GM12878 (cell line): ENCODE measurements at regions not wholly inside any gene's neighbourhood (a gene's known extent, or its start where the extent isn't known, plus 50 kb on each side); places are given as distances from the start of the nearest gene placed in this dataset.

Experiments
- ATAC-seq: fragments of 200-7000 bp; cut with Tn5 transposase; 3 replicates; pipeline ENCODE4 v1.9.1; 2020; ENCODE audit warnings: mild to moderate bottlenecking, moderate library complexity
- BruUV-seq: library from RNA; stranded (reverse); fragments of 400-500 nt; replicated peaks from 2 replicates; lab custom pipeline; 2021; lab: Mats Ljungman, UMichigan
- CTCF ChIA-PET: fragments of 300-600 bp; sonication (Branson Sonifier 250); formaldehyde crosslinking; extraction: SDS; loops from one replicate; lab custom pipeline; 2021; ENCODE audit warnings: inconsistent platforms; lab: Yijun Ruan, JAX
- POLR2A ChIA-PET: fragments of 350-600 bp; formaldehyde crosslinking; extraction: SDS; loops from one replicate; lab custom pipeline; 2021; ENCODE audit warnings: inconsistent platforms; lab: Charles Lee
- RAD21 ChIA-PET: fragments of 300-600 bp; sonication (Branson Sonifier 250); formaldehyde crosslinking; loops from one replicate; lab custom pipeline; 2023; ENCODE audit warnings: antibody characterized with exemption; ENCODE audit not compliant: unreplicated experiment; lab: Charles Lee
- SMC1A ChIA-PET: fragments of 300-600 bp; sonication (Branson Sonifier 250); formaldehyde crosslinking; loops from one replicate; lab custom pipeline; 2023; ENCODE audit not compliant: unreplicated experiment, uncharacterized antibody; lab: Charles Lee
- DNase-seq: peaks from one replicate; pipeline ENCODE4 v3.0.0-alpha.2; 2011; ENCODE audit warnings: low read depth, low spot score
- FAIRE-seq: peaks from 3 replicates; lab custom pipeline; 2011; peaks lifted over from hg19 to GRCh38; lab: Jason Lieb, UNC
- H2AFZ ChIP-seq: 2 replicates; pipeline ENCODE4 v1.6.0; 2011; ENCODE audit warnings: low read depth, low read length, control low read depth; ENCODE audit not compliant: control insufficient read depth
- H3K27ac ChIP-seq: 2 replicates; pipeline ENCODE4 v1.5.1; 2011; ENCODE audit warnings: control low read depth; ENCODE audit not compliant: control insufficient read depth, insufficient read depth
- H3K27me3 ChIP-seq, 2 experiments: replicated peaks in 1 of 2; 2 replicates each; pipeline versions ENCODE4 v1.6.0 to v1.6.1; 2011; ENCODE audit warnings: low read length in 1 of 2; ENCODE audit not compliant: control insufficient read depth in 2 of 2, insufficient read depth in 2 of 2
- H3K36me3 ChIP-seq, 2 experiments: 2 replicates each; pipeline ENCODE4 v1.5.1; 2011; ENCODE audit warnings: low read length in 1 of 2; ENCODE audit not compliant: control insufficient read depth in 2 of 2, insufficient read depth in 2 of 2
- H3K4me1 ChIP-seq: 2 replicates; pipeline ENCODE4 v1.6.1; 2011; ENCODE audit warnings: mild to moderate bottlenecking, low read length, moderate library complexity, mixed read lengths; ENCODE audit not compliant: control insufficient read depth, insufficient read depth
- H3K4me2 ChIP-seq: 2 replicates; pipeline ENCODE4 v1.6.0; 2011; ENCODE audit warnings: control low read depth; ENCODE audit not compliant: control insufficient read depth, insufficient read depth
- H3K4me3 ChIP-seq: fragments of 200-600 bp; sonication (generic); 2 replicates; pipeline ENCODE4 v1.5.1; 2016
- H3K79me2 ChIP-seq: 2 replicates; pipeline ENCODE4 v1.6.0; 2011; ENCODE audit warnings: low read length; ENCODE audit not compliant: control insufficient read depth, insufficient read depth
- H3K9ac ChIP-seq: 2 replicates; pipeline ENCODE4 v1.8.0; 2011; ENCODE audit warnings: low read length, control low read depth, mixed read lengths; ENCODE audit not compliant: control insufficient read depth, insufficient read depth
- H3K9me3 ChIP-seq: replicated peaks from 3 replicates; pipeline ENCODE4 v1.5.1; 2011; ENCODE audit warnings: mild to moderate bottlenecking, low read length; ENCODE audit not compliant: control insufficient read depth, insufficient read depth
- H4K20me1 ChIP-seq: 2 replicates; pipeline ENCODE4 v1.6.0; 2011; ENCODE audit not compliant: control insufficient read depth, insufficient read depth
- BACH1 ChIP-seq: fragments of 450-650 bp; IDR thresholded peaks from 2 replicates; pipeline ENCODE4 v1.6.1; 2017; ENCODE audit warnings: mild to moderate bottlenecking, borderline replicate concordance
- CEBPZ ChIP-seq: fragments of 150-350 bp; IDR thresholded peaks from 2 replicates; pipeline ENCODE4 v1.6.1; 2016; ENCODE audit warnings: low read depth, low read length
- CHD1 ChIP-seq: IDR thresholded peaks from 2 replicates; pipeline ENCODE4 v1.6.1; 2012; ENCODE audit warnings: low read depth, low read length, improper control_type of control experiment
- CREM ChIP-seq: IDR thresholded peaks from 2 replicates; pipeline ENCODE4 v1.6.1; 2014; ENCODE audit warnings: antibody characterized with exemption, low read depth
- HDGF ChIP-seq: fragments of 450-650 bp; IDR thresholded peaks from 2 replicates; pipeline ENCODE4 v1.6.1; 2016; ENCODE audit warnings: antibody characterized with exemption
- IRF4 ChIP-seq: IDR thresholded peaks from 2 replicates; pipeline ENCODE4 v1.6.1; 2011; ENCODE audit warnings: low read depth, low read length
- LARP7 ChIP-seq: fragments of 450-650 bp; IDR thresholded peaks from 2 replicates; pipeline ENCODE4 v1.6.1; 2017; ENCODE audit warnings: mild to moderate bottlenecking
- MEF2A ChIP-seq: IDR thresholded peaks from 2 replicates; pipeline ENCODE4 v1.6.1; 2011; ENCODE audit warnings: low read depth, mild to moderate bottlenecking, low read length, moderate library complexity; ENCODE audit not compliant: insufficient read depth
- MTA2 ChIP-seq: fragments of 450-650 bp; IDR thresholded peaks from 2 replicates; pipeline ENCODE4 v1.6.1; 2016; ENCODE audit warnings: low read depth, mild to moderate bottlenecking, moderate library complexity
- NFIC ChIP-seq: IDR thresholded peaks from 2 replicates; pipeline ENCODE4 v1.6.1; 2012; ENCODE audit warnings: low read depth, mild to moderate bottlenecking, inconsistent platforms, low read length, moderate library complexity
- NR2C2 ChIP-seq: IDR thresholded peaks from 2 replicates; pipeline ENCODE4 v1.6.1; 2011; ENCODE audit warnings: borderline replicate concordance, low read depth; ENCODE audit not compliant: control insufficient read depth, insufficient read length
- PKNOX1 ChIP-seq: fragments of 450-650 bp; IDR thresholded peaks from 2 replicates; pipeline ENCODE4 v1.6.1; 2016; ENCODE audit warnings: mild to moderate bottlenecking
- SUZ12 ChIP-seq: fragments of 200-600 bp; sonication (generic); IDR thresholded peaks from one replicate; pipeline ENCODE4 v1.6.1; 2018; ENCODE audit warnings: antibody characterized with exemption, mild to moderate bottlenecking; ENCODE audit not compliant: unreplicated experiment
- TCF12 ChIP-seq: IDR thresholded peaks from 2 replicates; pipeline ENCODE4 v1.6.1; 2011; ENCODE audit warnings: low read depth, mild to moderate bottlenecking, low read length
- ZBTB4 ChIP-seq: fragments of 450-650 bp; formaldehyde crosslinking; IDR thresholded peaks from 2 replicates; pipeline ENCODE4 v1.4.0; 2022; ENCODE audit warnings: mild to moderate bottlenecking, moderate library complexity
- ZNF207 ChIP-seq: fragments of 450-650 bp; IDR thresholded peaks from 2 replicates; pipeline ENCODE4 v1.6.1; 2014; ENCODE audit warnings: antibody characterized with exemption, mild to moderate bottlenecking, borderline replicate concordance
- WGBS: methylation state at CpG from one replicate; pipeline ENCODE4 v1.1.6; 2016; ENCODE audit warnings: low lambda C conversion rate; ENCODE audit not compliant: insufficient replicate concordance, insufficient coverage; ENCODE audit errors: missing lambda C conversion rate; 5-methylcytosine and 5-hydroxymethylcytosine counted together
- in situ Hi-C: fragments of 300-500 bp; cut with MboI; formaldehyde crosslinking; loops from 9 replicates; pipeline ENCODE4 v1.14.3; 2018; ENCODE audit warnings: mixed read lengths
- intact Hi-C: fragments of 100-400 bp; cut with micrococcal nuclease; formaldehyde crosslinking; loops from one replicate; pipeline ENCODE4 v1.14.2; 2022; ENCODE audit not compliant: unreplicated experiment
- TF ChIP-seq, protein P1 (sequence below): IDR thresholded peaks from 2 replicates; pipeline ENCODE4 v1.6.1; 2012; ENCODE audit warnings: low read depth, low read length, improper control_type of control experiment

DNA sequence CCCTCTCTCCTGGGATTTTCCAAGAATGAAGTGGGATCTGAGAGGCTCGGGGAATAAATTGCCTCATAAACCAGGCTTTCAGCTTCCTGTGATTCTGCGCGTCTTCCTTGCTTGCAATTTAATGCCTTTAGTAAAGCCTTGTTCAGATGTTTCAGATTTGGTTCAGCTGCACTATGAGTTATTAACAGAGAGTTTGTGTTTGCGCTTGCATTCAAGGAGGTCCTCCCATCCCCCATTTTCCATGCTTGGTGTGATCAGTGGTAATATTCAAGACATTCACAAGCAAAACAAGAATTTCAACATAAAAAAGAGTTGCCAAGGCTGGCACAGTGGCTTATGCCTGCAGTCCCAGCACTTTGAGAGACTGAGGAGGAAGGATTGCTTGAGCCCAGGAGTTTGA lies 1068.9 kb downstream of the TYW1 start (continued):
- TF ChIP-seq CHD1 (no peak), TCF12 (no peak), HDGF (no peak), NFIC (no peak), ZNF207 (no peak)
- TF ChIP-seq, protein P1, sequence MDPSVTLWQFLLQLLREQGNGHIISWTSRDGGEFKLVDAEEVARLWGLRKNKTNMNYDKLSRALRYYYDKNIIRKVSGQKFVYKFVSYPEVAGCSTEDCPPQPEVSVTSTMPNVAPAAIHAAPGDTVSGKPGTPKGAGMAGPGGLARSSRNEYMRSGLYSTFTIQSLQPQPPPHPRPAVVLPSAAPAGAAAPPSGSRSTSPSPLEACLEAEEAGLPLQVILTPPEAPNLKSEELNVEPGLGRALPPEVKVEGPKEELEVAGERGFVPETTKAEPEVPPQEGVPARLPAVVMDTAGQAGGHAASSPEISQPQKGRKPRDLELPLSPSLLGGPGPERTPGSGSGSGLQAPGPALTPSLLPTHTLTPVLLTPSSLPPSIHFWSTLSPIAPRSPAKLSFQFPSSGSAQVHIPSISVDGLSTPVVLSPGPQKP: no peak

- RAD21 ChIA-PET: no interaction called here
- POLR2A ChIA-PET: no interaction called here
- no peaks in the 10 kb centered on the region for H4K20me1 ChIP-seq
- CTCF ChIA-PET: interaction anchor here (0.6 to 1.5 kb wide), 2 partner anchors 9 to 77 kb away, joined by 4 read pairs; no protein-coding TSS in a partner anchor
- no peak overlapping the region for H3K4me2 ChIP-seq
- no peaks in the 10 kb centered on the region for H3K36me3 ChIP-seq
- FAIRE-seq: no peak
- DNase-seq: no peak
- ATAC-seq: no peak
- in situ Hi-C loops: no loop called here
- WGBS: 48% methylated on average over 4 of the region's 4 CpGs
- H2AFZ ChIP-seq: no peak overlapping the region
- SMC1A ChIA-PET: no interaction called here
- intact Hi-C loops: no loop called here
- H3K9me3 ChIP-seq: no peaks in the 10 kb centered on the region
- BruUV-seq: no TSS peak
- H3K4me3 ChIP-seq: no peak overlapping the region
- H3K27ac ChIP-seq: no peak overlapping the region
- no peaks in the 10 kb centered on the region for H3K4me1 ChIP-seq
- no peak overlapping the region for H3K9ac ChIP-seq
- H3K27me3 ChIP-seq: no peaks in the 10 kb centered on the region
- H3K79me2 ChIP-seq: no peaks in the 10 kb centered on the region
- TF ChIP-seq ZBTB4 (no peak), CREM (no peak), MEF2A (no peak), MTA2 (no peak), BACH1 (no peak), LARP7 (no peak), PKNOX1 (no peak), SUZ12 (no peak), IRF4 (no peak), NR2C2 (no peak), CEBPZ (no peak)
These were observed 1071.2 kb downstream of the TYW1 start for GRCh38 chr7:68067845-68068244.
